Fibroblast of lung (primary cell): ENCODE measurements at regions not wholly inside any gene's neighbourhood (a gene's known extent, or its start where the extent isn't known, plus 50 kb on each side); places are given as distances from the start of the nearest gene placed in this dataset.

Experiments
- EZH2 ChIP-seq: IDR thresholded peaks from 2 replicates; pipeline ENCODE4 v1.5.1; 2012; ENCODE audit warnings: low read length, control low read depth, mild to moderate bottlenecking; ENCODE audit errors: missing control alignments
- TF ChIP-seq, protein P1 (sequence below), 2 donors: IDR thresholded peaks in 1 of 2; conservative IDR thresholded peaks in 1 of 2; 1 replicate in 1 of 2; 2 replicates in 1 of 2; pipeline ENCODE4 v1.5.1; 2011 to 2012; ENCODE audit warnings: low read length in 2 of 2, control low read depth in 1 of 2, inconsistent platforms in 1 of 2, low read depth in 1 of 2, mild to moderate bottlenecking in 1 of 2

DNA sequence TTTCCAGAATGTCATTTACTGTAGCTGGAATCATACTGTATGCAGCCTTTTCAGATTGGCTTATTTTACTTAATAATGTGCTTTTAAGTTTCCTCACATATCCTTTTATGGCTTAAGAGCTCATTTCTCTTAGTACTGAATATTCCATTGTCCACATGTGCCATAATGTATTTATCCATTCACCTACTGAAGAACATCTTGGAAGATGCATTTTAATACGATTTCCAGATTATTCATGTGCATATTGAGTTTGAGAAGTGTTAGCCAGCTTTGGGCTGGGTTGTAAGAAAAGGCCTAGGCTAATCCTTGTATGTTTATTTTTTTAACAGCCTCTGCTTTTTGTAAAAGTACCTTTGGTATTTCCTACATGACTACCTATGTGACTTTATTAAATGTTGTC, 109.3 kb upstream of the MDFIC start:
- TF ChIP-seq, protein P1, sequence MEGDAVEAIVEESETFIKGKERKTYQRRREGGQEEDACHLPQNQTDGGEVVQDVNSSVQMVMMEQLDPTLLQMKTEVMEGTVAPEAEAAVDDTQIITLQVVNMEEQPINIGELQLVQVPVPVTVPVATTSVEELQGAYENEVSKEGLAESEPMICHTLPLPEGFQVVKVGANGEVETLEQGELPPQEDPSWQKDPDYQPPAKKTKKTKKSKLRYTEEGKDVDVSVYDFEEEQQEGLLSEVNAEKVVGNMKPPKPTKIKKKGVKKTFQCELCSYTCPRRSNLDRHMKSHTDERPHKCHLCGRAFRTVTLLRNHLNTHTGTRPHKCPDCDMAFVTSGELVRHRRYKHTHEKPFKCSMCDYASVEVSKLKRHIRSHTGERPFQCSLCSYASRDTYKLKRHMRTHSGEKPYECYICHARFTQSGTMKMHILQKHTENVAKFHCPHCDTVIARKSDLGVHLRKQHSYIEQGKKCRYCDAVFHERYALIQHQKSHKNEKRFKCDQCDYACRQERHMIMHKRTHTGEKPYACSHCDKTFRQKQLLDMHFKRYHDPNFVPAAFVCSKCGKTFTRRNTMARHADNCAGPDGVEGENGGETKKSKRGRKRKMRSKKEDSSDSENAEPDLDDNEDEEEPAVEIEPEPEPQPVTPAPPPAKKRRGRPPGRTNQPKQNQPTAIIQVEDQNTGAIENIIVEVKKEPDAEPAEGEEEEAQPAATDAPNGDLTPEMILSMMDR (conservative IDR thresholded peaks at IDR 0.05 in 1 of 2, IDR thresholded peaks at IDR 0.05 in 1 of 2; ENCODE audit: low read depth in 1 of 2, low read length in 2 of 2), result no peak
- TF ChIP-seq EZH2, result no peak
